Panc1 (cell line): ENCODE measurements at regions not wholly inside any gene's neighbourhood (a gene's known extent, or its start where the extent isn't known, plus 50 kb on each side); places are given as distances from the start of the nearest gene placed in this dataset.

Source experiments
- ATAC-seq: fragments of 200-7000 bp; cut with Tn5 transposase; 2 replicates; pipeline ENCODE4 v1.9.1; 2020; ENCODE audit warnings: mild to moderate bottlenecking, moderate library complexity
- BruUV-seq: library from RNA; stranded (reverse); fragments of 400-500 nt; replicated peaks from 2 replicates; lab custom pipeline; 2021; lab: Mats Ljungman, UMichigan
- CTCF ChIA-PET: fragments of 300-600 bp; sonication (Branson Sonifier 250); formaldehyde crosslinking; loops from one replicate; lab custom pipeline; 2022; ENCODE audit warnings: antibody characterized with exemption; lab: Charles Lee
- POLR2A ChIA-PET: fragments of 300-600 bp; sonication (Branson Sonifier 250); formaldehyde crosslinking; loops from one replicate; lab custom pipeline; 2022; ENCODE audit warnings: antibody characterized with exemption; lab: Charles Lee
- DNase-seq: peaks from one replicate; pipeline ENCODE4 v3.0.0-alpha.2; 2010; ENCODE audit warnings: low read depth, low spot score
- H3K27ac ChIP-seq: 2 replicates; pipeline ENCODE4 v1.5.1; 2011; ENCODE audit warnings: mild to moderate bottlenecking, low read length, inconsistent platforms
- H3K27me3 ChIP-seq: fragments of 200-500 bp; sonication (Bioruptor generic); 2 replicates; pipeline ENCODE4 v1.6.0; 2014; ENCODE audit warnings: low read length, inconsistent platforms; ENCODE audit not compliant: control insufficient read depth, insufficient read depth
- H3K36me3 ChIP-seq: fragments of 200-500 bp; sonication (Bioruptor generic); 2 replicates; pipeline ENCODE4 v1.5.1; 2014; ENCODE audit warnings: inconsistent platforms, mild to moderate bottlenecking, low read length, moderate library complexity; ENCODE audit not compliant: control insufficient read depth, insufficient read depth
- H3K4me1 ChIP-seq: 2 replicates; pipeline ENCODE4 v1.5.1; 2011; ENCODE audit warnings: inconsistent platforms, mild to moderate bottlenecking, low read length, moderate library complexity; ENCODE audit not compliant: control insufficient read depth, insufficient read depth
- H3K4me3 ChIP-seq, 2 experiments: 2 replicates each; pipeline ENCODE4 v1.5.1; 2011 to 2012; ENCODE audit warnings: low read depth in 2 of 2, low read length in 2 of 2, mild to moderate bottlenecking in 2 of 2, inconsistent platforms in 1 of 2, moderate library complexity in 1 of 2
- H3K9me3 ChIP-seq: fragments of 200-500 bp; sonication (Bioruptor generic); 2 replicates; pipeline ENCODE4 v1.5.1; 2014; ENCODE audit warnings: low read depth, mild to moderate bottlenecking, inconsistent platforms, low read length, moderate library complexity; ENCODE audit not compliant: control insufficient read depth, insufficient read depth
- CTCF ChIP-seq: fragments of 450-650 bp; IDR thresholded peaks from 2 replicates; pipeline ENCODE4 v1.5.1; 2017; ENCODE audit warnings: mild to moderate bottlenecking
- POLR2AphosphoS5 ChIP-seq: IDR thresholded peaks from 2 replicates; pipeline ENCODE4 v1.6.1; 2012; ENCODE audit warnings: mild to moderate bottlenecking, low read depth, low read length, moderate library complexity
- REST ChIP-seq, 2 experiments: IDR thresholded peaks; 2 replicates each; pipeline ENCODE4 v1.6.1; 2011 to 2012; ENCODE audit warnings: low read depth in 2 of 2, control low read depth in 1 of 2, low read length in 1 of 2, mild to moderate bottlenecking in 1 of 2, moderate library complexity in 1 of 2; ENCODE audit not compliant: insufficient read depth in 1 of 2
- SIN3A ChIP-seq: IDR thresholded peaks from 2 replicates; pipeline ENCODE4 v1.6.1; 2012; ENCODE audit warnings: low read depth, mild to moderate bottlenecking, low read length, moderate library complexity, borderline replicate concordance; ENCODE audit not compliant: insufficient read depth
- TCF7L2 ChIP-seq: IDR thresholded peaks from 2 replicates; pipeline ENCODE4 v1.6.1; 2011; ENCODE audit warnings: mild to moderate bottlenecking, low read depth, low read length, inconsistent platforms
- in situ Hi-C: cut with HindIII; loops from 2 replicates; pipeline ENCODE4 v1.10.0; 2016; ENCODE audit warnings: low sequenced_read_pairs, low pct_unique_long_range_greater_than_20kb
- intact Hi-C: fragments of 100-400 bp; cut with micrococcal nuclease; formaldehyde crosslinking; loops from one replicate; pipeline ENCODE4 v1.10.0; 2022; ENCODE audit not compliant: unreplicated experiment

GRCh38 chr13:89199138-89199537, 1528.0 kb downstream of the SLITRK5 start:
- Histone ChIP-seq H3K4me1 (no peaks in the 10 kb centered on the region), H3K27me3 (no peaks in the 10 kb centered on the region), H3K36me3 (no peaks in the 10 kb centered on the region), H3K9me3 (no peaks in the 10 kb centered on the region), H3K27ac (no peak overlapping the region), H3K4me3 (no peak overlapping the region)
- ATAC-seq (no peak), DNase-seq (no peak)
- in situ Hi-C loops (no loop called here), intact Hi-C loops (no loop called here)
- POLR2A ChIA-PET = no interaction called here
- no TSS peak for BruUV-seq
- CTCF ChIA-PET = no interaction called here
- no peak for TF ChIP-seq TCF7L2
- TF ChIP-seq POLR2AphosphoS5 = no peak
- no peak for TF ChIP-seq CTCF

GRCh38 chr13:89204435-89204834, 1533.3 kb downstream of the SLITRK5 start:
- TF ChIP-seq CTCF (no peak), REST (IDR thresholded peaks at IDR 0.05; ENCODE audit: insufficient read depth in 1 of 2, low read depth in 2 of 2, low read length in 1 of 2) (no peak), SIN3A (no peak), POLR2AphosphoS5 (no peak), TCF7L2 (no peak)
- Histone ChIP-seq H3K36me3 (no peaks in the 10 kb centered on the region), H3K9me3 (no peaks in the 10 kb centered on the region), H3K4me3 (no peak overlapping the region), H3K4me1 (no peaks in the 10 kb centered on the region), H3K27ac (no peak overlapping the region), H3K27me3 (no peaks in the 10 kb centered on the region)
- ATAC-seq (no peak), DNase-seq (no peak)
- in situ Hi-C loops (no loop called here), intact Hi-C loops (no loop called here)
- ChIA-PET POLR2A (no interaction called here), CTCF (no interaction called here)
- BruUV-seq = no TSS peak
